CD4-positive, alpha-beta T cell treated with Interleukin-10 for 1 hour (primary cell): ENCODE measurements at regions not wholly inside any gene's neighbourhood (a gene's known extent, or its start where the extent isn't known, plus 50 kb on each side); places are given as distances from the start of the nearest gene placed in this dataset.

Source experiments
- DNase-seq: peaks from one replicate; pipeline ENCODE4 v3.0.0-alpha.2; 2020

GRCh38 chr13:82766732-82767321 is 1115.4 kb downstream of the SLITRK1 start:
- no peak for DNase-seq

GRCh38 chr13:82758044-82758443 is 1124.2 kb downstream of the SLITRK1 start:
- DNase-seq, result no peak

- DNase-seq, result no peak
These were observed 1131.1 kb downstream of the SLITRK1 start for GRCh38 chr13:82751206-82751605.

GRCh38 chr13:82749551-82749950 is 1132.7 kb downstream of the SLITRK1 start:
- no peak for DNase-seq

GRCh38 chr13:82747958-82748357 is 1134.3 kb downstream of the SLITRK1 start:
- DNase-seq, result no peak

- no peak for DNase-seq
These were observed 1135.0 kb downstream of the SLITRK1 start for GRCh38 chr13:82747291-82747690.

GRCh38 chr13:82740442-82740841 is 1141.8 kb downstream of the SLITRK1 start:
- no peak for DNase-seq

- no peak for DNase-seq
These were observed 1142.4 kb downstream of the SLITRK1 start for GRCh38 chr13:82739881-82740280.

- no peak for DNase-seq
These were observed 1152.9 kb downstream of the SLITRK1 start for GRCh38 chr13:82729401-82729800.

- no peak for DNase-seq
These were observed 1161.3 kb downstream of the SLITRK1 start for GRCh38 chr13:82720986-82721385.

GRCh38 chr13:82719987-82720386 is 1162.3 kb downstream of the SLITRK1 start:
- DNase-seq, result no peak

GRCh38 chr13:82717249-82717648 is 1165.0 kb downstream of the SLITRK1 start:
- DNase-seq, result no peak

GRCh38 chr13:82713687-82714405 is 1168.4 kb downstream of the SLITRK1 start:
- no peak for DNase-seq

GRCh38 chr13:82702513-82702912 is 1179.8 kb downstream of the SLITRK1 start:
- DNase-seq, result no peak

- no peak for DNase-seq
These were observed 1181.3 kb downstream of the SLITRK1 start for GRCh38 chr13:82701020-82701419.

- no peak for DNase-seq
These were observed 1183.3 kb downstream of the SLITRK1 start for GRCh38 chr13:82698941-82699340.

GRCh38 chr13:82698383-82698782 is 1183.9 kb downstream of the SLITRK1 start:
- no peak for DNase-seq

- no peak for DNase-seq
These were observed 1188.7 kb downstream of the SLITRK1 start for GRCh38 chr13:82693607-82694006.

- DNase-seq, result peak; percentile 31
These were observed 1193.8 kb downstream of the SLITRK1 start for GRCh38 chr13:82688400-82688994.

GRCh38 chr13:82687884-82688283 is 1194.4 kb downstream of the SLITRK1 start:
- DNase-seq, result no peak

- DNase-seq, result no peak
These were observed 1200.7 kb downstream of the SLITRK1 start for GRCh38 chr13:82681535-82681934.

GRCh38 chr13:82678052-82678451 is 1204.2 kb downstream of the SLITRK1 start:
- no peak for DNase-seq

- no peak for DNase-seq
These were observed 1207.2 kb downstream of the SLITRK1 start for GRCh38 chr13:82675024-82675423.

GRCh38 chr13:82674546-82674945 is 1207.7 kb downstream of the SLITRK1 start:
- DNase-seq, result no peak
